AG04450 (cell line): ENCODE measurements at regions not wholly inside any gene's neighbourhood (a gene's known extent, or its start where the extent isn't known, plus 50 kb on each side); places are given as distances from the start of the nearest gene placed in this dataset.

ENCODE experiments used
- CTCF ChIA-PET: fragments of 300-600, 350-600 bp; formaldehyde crosslinking; extraction: SDS; loops from one replicate; lab custom pipeline; 2022; ENCODE audit warnings: antibody characterized with exemption, inconsistent platforms; lab: Charles Lee
- POLR2A ChIA-PET: fragments of 350-600 bp; formaldehyde crosslinking; extraction: SDS; loops from one replicate; lab custom pipeline; 2021; ENCODE audit warnings: antibody characterized with exemption, inconsistent platforms; lab: Yijun Ruan, JAX
- DNase-seq: peaks from one replicate; pipeline ENCODE4 v3.0.0-alpha.2; 2011; ENCODE audit warnings: low read depth, low spot score
- H3K27ac ChIP-seq: one replicate; pipeline ENCODE4 v1.5.1; 2012; ENCODE audit warnings: low read depth, low read length, control low read depth
- H3K27me3 ChIP-seq: one replicate; pipeline ENCODE4 v1.6.0; 2012; ENCODE audit warnings: low read length; ENCODE audit not compliant: control insufficient read depth, insufficient read depth
- H3K4me3 ChIP-seq: 2 replicates; pipeline ENCODE4 v1.5.1; 2011; ENCODE audit warnings: mild to moderate bottlenecking, low read depth, low read length, control low read depth
- H3K9me3 ChIP-seq: 2 replicates; pipeline ENCODE4 v1.5.1; 2012; ENCODE audit warnings: low read length; ENCODE audit not compliant: control insufficient read depth, insufficient read depth
- TF ChIP-seq, protein P1 (sequence below): IDR thresholded peaks from 2 replicates; pipeline ENCODE4 v1.5.1; 2011; ENCODE audit warnings: low read depth, low read length, control low read depth, inconsistent platforms

- Histone ChIP-seq H3K27ac (no peak overlapping the region), H3K4me3 (no peak overlapping the region), H3K27me3 (no peaks in the 10 kb centered on the region), H3K9me3 (no peaks in the 10 kb centered on the region)
- DNase-seq = no peak
- TF ChIP-seq, protein P1, sequence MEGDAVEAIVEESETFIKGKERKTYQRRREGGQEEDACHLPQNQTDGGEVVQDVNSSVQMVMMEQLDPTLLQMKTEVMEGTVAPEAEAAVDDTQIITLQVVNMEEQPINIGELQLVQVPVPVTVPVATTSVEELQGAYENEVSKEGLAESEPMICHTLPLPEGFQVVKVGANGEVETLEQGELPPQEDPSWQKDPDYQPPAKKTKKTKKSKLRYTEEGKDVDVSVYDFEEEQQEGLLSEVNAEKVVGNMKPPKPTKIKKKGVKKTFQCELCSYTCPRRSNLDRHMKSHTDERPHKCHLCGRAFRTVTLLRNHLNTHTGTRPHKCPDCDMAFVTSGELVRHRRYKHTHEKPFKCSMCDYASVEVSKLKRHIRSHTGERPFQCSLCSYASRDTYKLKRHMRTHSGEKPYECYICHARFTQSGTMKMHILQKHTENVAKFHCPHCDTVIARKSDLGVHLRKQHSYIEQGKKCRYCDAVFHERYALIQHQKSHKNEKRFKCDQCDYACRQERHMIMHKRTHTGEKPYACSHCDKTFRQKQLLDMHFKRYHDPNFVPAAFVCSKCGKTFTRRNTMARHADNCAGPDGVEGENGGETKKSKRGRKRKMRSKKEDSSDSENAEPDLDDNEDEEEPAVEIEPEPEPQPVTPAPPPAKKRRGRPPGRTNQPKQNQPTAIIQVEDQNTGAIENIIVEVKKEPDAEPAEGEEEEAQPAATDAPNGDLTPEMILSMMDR = no peak
- POLR2A ChIA-PET = no interaction called here
- CTCF ChIA-PET = no interaction called here
Measured at GRCh38 chr7:121517591-121517990, 121.5 kb upstream of the FAM3C start.

DNA sequence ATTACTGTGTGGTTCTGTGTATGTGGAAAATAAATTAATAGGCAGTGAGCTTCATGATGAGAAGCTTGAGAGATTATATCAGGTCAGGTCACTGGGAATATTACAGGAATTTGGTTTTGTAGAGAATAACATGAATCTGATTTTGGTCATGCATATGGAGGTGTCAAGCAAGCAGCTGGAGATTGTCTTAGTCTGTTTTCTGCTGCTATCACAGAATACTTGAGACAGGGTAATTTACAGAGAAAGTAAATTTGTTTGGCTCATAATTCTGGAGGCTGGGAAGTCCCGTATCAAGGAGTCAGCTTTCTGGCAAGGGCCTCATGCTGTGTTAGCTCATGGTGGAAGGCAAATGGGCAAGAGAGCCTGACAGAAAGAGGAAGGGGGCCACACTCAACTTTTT is 120.7 kb upstream of the FAM3C start:
- no peaks in the 10 kb centered on the region for H3K9me3 ChIP-seq
- no peak overlapping the region for H3K4me3 ChIP-seq
- H3K27me3 ChIP-seq = no peaks in the 10 kb centered on the region
- ChIA-PET POLR2A (no interaction called here), CTCF (interaction anchor here (1.0 kb wide), 1 partner anchor 121 kb away, joined by 3 read pairs; the partner anchor contains the start of gene FAM3C)
- TF ChIP-seq, protein P1 = no peak
- no peak for DNase-seq
- no peak overlapping the region for H3K27ac ChIP-seq

DNA sequence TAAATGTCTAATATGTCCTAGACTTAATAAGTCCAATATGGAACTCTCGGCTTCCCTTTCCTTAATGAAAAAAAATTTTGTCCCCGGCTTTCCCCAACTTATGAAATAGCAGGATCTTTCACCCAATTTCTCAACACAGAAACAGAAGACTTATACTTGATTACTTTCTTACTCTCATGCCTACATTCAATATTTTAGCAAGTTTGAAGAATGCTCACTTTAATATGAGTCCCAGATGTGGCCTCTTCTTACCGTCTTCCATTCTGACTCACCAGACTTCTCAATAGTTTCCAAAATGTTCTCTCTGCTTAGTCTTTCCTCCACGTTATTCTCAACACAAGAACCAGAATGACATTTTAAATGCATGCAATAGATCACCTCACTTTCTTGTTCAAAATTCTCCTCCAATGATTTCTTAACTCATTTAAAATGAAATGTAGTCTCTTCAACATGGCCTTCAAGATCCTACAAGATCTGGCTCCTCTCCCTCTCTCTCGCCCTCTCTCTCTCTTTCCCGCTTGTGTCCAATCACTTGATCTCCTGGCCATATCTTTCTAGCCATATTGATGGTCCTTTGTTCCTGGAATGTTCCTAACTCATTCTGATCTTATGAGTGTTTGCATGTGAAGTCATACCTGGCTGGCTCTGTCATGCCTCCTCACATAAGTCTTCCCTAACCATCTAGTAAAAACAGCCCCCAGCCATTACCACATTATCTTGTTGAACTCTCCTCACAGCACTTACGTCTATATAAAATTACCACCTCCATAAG is 119.7 kb upstream of the FAM3C start:
- Histone ChIP-seq H3K4me3 (no peak overlapping the region), H3K9me3 (peaks cover 4% of the 10 kb centered on the region; the same call in 1 of the 2 replicates), H3K27me3 (no peaks in the 10 kb centered on the region), H3K27ac (no peak overlapping the region)
- ChIA-PET POLR2A (no interaction called here), CTCF (interaction anchor here (1.0 kb wide), 1 partner anchor 120 kb away, joined by 3 read pairs; the partner anchor contains the start of gene FAM3C)
- TF ChIP-seq, protein P1 = no peak
- DNase-seq = no peak

DNA sequence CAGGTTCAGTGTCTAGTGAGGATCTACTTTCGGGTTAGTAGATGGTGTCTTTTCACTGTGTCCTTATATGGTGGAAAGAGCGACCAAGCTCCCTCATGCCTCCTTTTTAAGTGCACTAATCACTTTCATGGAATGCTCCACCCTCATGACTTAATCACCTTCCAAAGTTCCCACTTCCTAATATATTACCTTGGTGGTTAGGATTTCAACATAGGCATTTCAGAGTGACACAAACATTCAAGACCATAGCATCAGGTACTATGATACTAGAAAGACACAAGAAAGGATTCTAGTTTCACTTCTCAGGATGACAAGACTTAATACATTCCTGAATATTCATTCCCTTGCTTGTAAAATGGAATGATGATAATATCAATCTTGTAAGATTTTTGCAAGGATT is 119.1 kb upstream of the FAM3C start:
- ChIA-PET CTCF (no interaction called here), POLR2A (no interaction called here)
- no peak overlapping the region for H3K4me3 ChIP-seq
- no peaks in the 10 kb centered on the region for H3K27me3 ChIP-seq
- H3K9me3 ChIP-seq = peaks cover 10% of the 10 kb centered on the region; the same call in 1 of the 2 replicates
- TF ChIP-seq, protein P1 = no peak
- DNase-seq = no peak
- H3K27ac ChIP-seq = no peak overlapping the region

DNA sequence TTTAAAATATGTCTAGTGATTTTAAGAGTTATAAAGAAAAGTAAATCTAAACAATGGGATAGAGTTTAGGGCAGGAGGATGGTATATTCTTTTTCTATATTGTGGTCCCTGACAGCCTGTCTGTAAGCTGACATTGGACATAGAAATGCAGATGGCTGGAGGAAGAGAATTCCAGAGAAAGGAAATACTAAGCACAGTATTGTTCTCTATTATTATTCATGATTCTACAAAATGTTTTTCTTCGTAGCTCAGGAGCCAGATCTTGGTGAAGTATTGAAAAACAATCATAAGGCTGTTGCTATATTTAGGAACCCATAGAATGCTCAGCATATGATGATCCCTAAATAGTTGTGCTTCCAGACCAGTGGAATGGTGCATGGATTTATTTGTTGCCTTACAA is 117.0 kb upstream of the FAM3C start:
- H3K9me3 ChIP-seq = peaks cover 11% of the 10 kb centered on the region; the same call in 1 of the 2 replicates
- ChIA-PET CTCF (no interaction called here), POLR2A (no interaction called here)
- H3K4me3 ChIP-seq = no peak overlapping the region
- H3K27me3 ChIP-seq = no peaks in the 10 kb centered on the region
- TF ChIP-seq, protein P1 = no peak
- no peak overlapping the region for H3K27ac ChIP-seq
- DNase-seq = no peak
